ENCODE measurements at regions not wholly inside any gene's neighbourhood (a gene's known extent, or its start where the extent isn't known, plus 50 kb on each side); places are given as distances from the start of the nearest gene placed in this dataset.

- Histone ChIP-seq H3K36me3 (replicated peaks in 1 of 2; ENCODE audit: control extremely low read depth in 1 of 2, control insufficient read depth in 1 of 2, extremely low read depth in 1 of 2, insufficient read depth in 2 of 2, low read length in 1 of 2) (no peaks in the 10 kb centered on the region), H3K27ac (ENCODE audit: low read length in 2 of 2) (no peak overlapping the region), H3K9ac (ENCODE audit: low read length) (no peak overlapping the region), H3K9me3 (ENCODE audit: control extremely low read depth in 1 of 3, control insufficient read depth in 2 of 3, insufficient read depth in 1 of 3, low read length in 2 of 3) (peaks cover 0 to 3% (median 0%) of the 10 kb centered on the region in 3 donors), H3K79me2 (ENCODE audit: control insufficient read depth, insufficient read depth, low read length) (no peaks in the 10 kb centered on the region), H4K20me1 (ENCODE audit: control insufficient read depth, insufficient read depth, low read length, poor library complexity, severe bottlenecking) (no peaks in the 10 kb centered on the region), H3K27me3 (replicated peaks in 1 of 4; ENCODE audit: control extremely low read depth in 1 of 4, control insufficient read depth in 3 of 4, insufficient read depth in 4 of 4, low read length in 3 of 4) (no peaks in the 10 kb centered on the region), H3K4me3 (ENCODE audit: control extremely low read depth in 1 of 5, extremely low read depth in 1 of 5, insufficient read depth in 1 of 5, low read depth in 2 of 5, low read length in 4 of 5) (no peak overlapping the region), H2AFZ (ENCODE audit: insufficient read depth, low read depth, low read length, poor library complexity, severe bottlenecking) (no peak overlapping the region), H3K4me2 (replicated peaks; ENCODE audit: low read depth, low read length, poor library complexity, severe bottlenecking) (no peak overlapping the region), H3K4me1 (ENCODE audit: control insufficient read depth in 2 of 2, insufficient read depth in 2 of 2, low read length in 2 of 2) (no peaks in the 10 kb centered on the region)
- Mint-ChIP-seq H3K4me3 (no peak overlapping the region), H3K27ac (no peak overlapping the region), H3K9me3 (ENCODE audit: insufficient read depth) (peaks cover 6% of the 10 kb centered on the region), H3K27me3 (no peaks in the 10 kb centered on the region), H3K4me1 (no peaks in the 10 kb centered on the region)
- ChIA-PET POLR2A (no interaction called here), CTCF (no interaction called here)
- ATAC-seq (ENCODE audit: low read depth) (no peak), DNase-seq (no peak)
- 100% methylated on average over 1 of the region's 4 CpGs for WGBS (ENCODE audit: insufficient coverage)
- TF ChIP-seq CTCF (IDR thresholded peaks at IDR 0.05): no peak
- TF ChIP-seq EZH2 (IDR thresholded peaks at IDR 0.05; ENCODE audit: borderline replicate concordance, insufficient read depth, low read depth, low read length, poor library complexity, severe bottlenecking): no peak
- intact Hi-C loops (cut with micrococcal nuclease): no loop called here
Measured at GRCh38 chr16:65309354-65309753, 187.5 kb upstream of the CDH11 start.

DNA sequence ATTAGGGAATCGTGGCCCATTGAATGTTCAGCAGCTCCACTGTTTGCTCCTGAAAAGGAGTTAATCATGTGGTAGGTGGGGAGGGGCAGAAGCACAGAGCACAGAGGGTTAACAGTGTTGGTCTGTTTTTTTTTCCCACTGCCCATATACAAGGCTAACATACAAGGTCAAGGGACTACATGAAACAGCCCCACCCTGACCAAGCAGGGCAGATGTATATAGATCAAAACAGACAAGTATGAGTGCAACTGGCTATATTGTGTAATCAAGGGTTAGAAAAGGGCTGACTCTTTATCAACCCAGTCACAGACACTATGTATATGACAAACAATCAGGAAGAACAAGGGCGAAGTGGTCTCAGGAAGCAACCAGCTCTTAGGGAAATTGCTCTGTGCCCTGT, 186.6 kb upstream of the CDH11 start:
- no peak overlapping the region for H3K27ac Mint-ChIP-seq
- CTCF ChIA-PET: no interaction called here
- Histone ChIP-seq H3K4me2 (replicated peaks; ENCODE audit: low read depth, low read length, poor library complexity, severe bottlenecking) (no peak overlapping the region), H3K9me3 (ENCODE audit: control extremely low read depth in 1 of 3, control insufficient read depth in 2 of 3, insufficient read depth in 1 of 3, low read length in 2 of 3) (peaks cover 0 to 3% (median 0%) of the 10 kb centered on the region in 3 donors), H4K20me1 (ENCODE audit: control insufficient read depth, insufficient read depth, low read length, poor library complexity, severe bottlenecking) (no peaks in the 10 kb centered on the region), H3K79me2 (ENCODE audit: control insufficient read depth, insufficient read depth, low read length) (no peaks in the 10 kb centered on the region), H3K36me3 (replicated peaks in 1 of 2; ENCODE audit: control extremely low read depth in 1 of 2, control insufficient read depth in 1 of 2, extremely low read depth in 1 of 2, insufficient read depth in 2 of 2, low read length in 1 of 2) (no peaks in the 10 kb centered on the region), H3K27me3 (replicated peaks in 1 of 4; ENCODE audit: control extremely low read depth in 1 of 4, control insufficient read depth in 3 of 4, insufficient read depth in 4 of 4, low read length in 3 of 4) (no peaks in the 10 kb centered on the region), H3K4me1 (ENCODE audit: control insufficient read depth in 2 of 2, insufficient read depth in 2 of 2, low read length in 2 of 2) (no peaks in the 10 kb centered on the region), H2AFZ (ENCODE audit: insufficient read depth, low read depth, low read length, poor library complexity, severe bottlenecking) (no peak overlapping the region), H3K9ac (ENCODE audit: low read length) (no peak overlapping the region), H3K4me3 (ENCODE audit: control extremely low read depth in 1 of 5, extremely low read depth in 1 of 5, insufficient read depth in 1 of 5, low read depth in 2 of 5, low read length in 4 of 5) (no peak overlapping the region), H3K27ac (ENCODE audit: low read length in 2 of 2) (no peak overlapping the region)
- intact Hi-C loops (cut with micrococcal nuclease): no loop called here
- peaks cover 6% of the 10 kb centered on the region for H3K9me3 Mint-ChIP-seq (ENCODE audit: insufficient read depth)
- 80% methylated on average over 1 of the region's 2 CpGs for WGBS (ENCODE audit: insufficient coverage)
- H3K4me1 Mint-ChIP-seq: no peaks in the 10 kb centered on the region
- no peaks in the 10 kb centered on the region for H3K27me3 Mint-ChIP-seq
- ATAC-seq (ENCODE audit: low read depth) (no peak), DNase-seq (no peak)
- no peak for TF ChIP-seq EZH2 (IDR thresholded peaks at IDR 0.05; ENCODE audit: borderline replicate concordance, insufficient read depth, low read depth, low read length, poor library complexity, severe bottlenecking)
- TF ChIP-seq CTCF (IDR thresholded peaks at IDR 0.05): no peak
- POLR2A ChIA-PET: no interaction called here
- H3K4me3 Mint-ChIP-seq: no peak overlapping the region
